ENCODE measurements at regions not wholly inside any gene's neighbourhood (a gene's known extent, or its start where the extent isn't known, plus 50 kb on each side); places are given as distances from the start of the nearest gene placed in this dataset.

DNA sequence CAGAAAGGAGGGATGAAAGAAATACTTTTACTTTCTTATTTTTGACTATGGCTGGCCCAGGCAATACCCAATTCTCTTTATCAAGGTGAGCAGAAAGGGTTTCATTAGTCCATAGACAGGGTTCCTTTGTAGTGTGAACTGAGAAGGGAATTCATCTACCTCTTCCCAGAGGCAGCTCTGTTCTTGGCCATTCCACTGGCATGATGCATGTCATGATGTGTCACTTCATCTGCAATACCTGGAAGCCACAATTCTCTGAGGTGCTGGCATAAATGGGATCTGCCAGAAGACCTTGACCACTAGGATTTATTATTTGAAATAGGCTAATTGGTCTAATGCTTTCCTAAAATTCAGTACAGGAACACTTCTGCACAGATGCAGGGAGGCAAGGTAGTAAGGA, 542.8 kb downstream of the RFC3 start:
- TF ChIP-seq, protein P1, sequence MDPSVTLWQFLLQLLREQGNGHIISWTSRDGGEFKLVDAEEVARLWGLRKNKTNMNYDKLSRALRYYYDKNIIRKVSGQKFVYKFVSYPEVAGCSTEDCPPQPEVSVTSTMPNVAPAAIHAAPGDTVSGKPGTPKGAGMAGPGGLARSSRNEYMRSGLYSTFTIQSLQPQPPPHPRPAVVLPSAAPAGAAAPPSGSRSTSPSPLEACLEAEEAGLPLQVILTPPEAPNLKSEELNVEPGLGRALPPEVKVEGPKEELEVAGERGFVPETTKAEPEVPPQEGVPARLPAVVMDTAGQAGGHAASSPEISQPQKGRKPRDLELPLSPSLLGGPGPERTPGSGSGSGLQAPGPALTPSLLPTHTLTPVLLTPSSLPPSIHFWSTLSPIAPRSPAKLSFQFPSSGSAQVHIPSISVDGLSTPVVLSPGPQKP (IDR thresholded peaks at IDR 0.05; ENCODE audit: borderline replicate concordance, low read depth, low read length): no peak
- TF ChIP-seq POLR2A (IDR thresholded peaks at IDR 0.05; ENCODE audit: low read depth, low read length) (no peak), MAZ (IDR thresholded peaks at IDR 0.05; ENCODE audit: borderline replicate concordance, low read depth, low read length) (no peak), SMC3 (IDR thresholded peaks at IDR 0.05; ENCODE audit: low read depth, low read length) (no peak), RFX5 (IDR thresholded peaks at IDR 0.05; ENCODE audit: low read depth, low read length) (no peak), BHLHE40 (IDR thresholded peaks at IDR 0.05; ENCODE audit: low read depth, low read length) (no peak), CEBPB (IDR thresholded peaks at IDR 0.05; ENCODE audit: low read depth, low read length) (no peak), NFE2L2 (IDR thresholded peaks at IDR 0.05; ENCODE audit: low read depth, low read length) (no peak), MAFK (IDR thresholded peaks at IDR 0.05; ENCODE audit: low read depth, low read length) (no peak), RCOR1 (IDR thresholded peaks at IDR 0.05; ENCODE audit: insufficient replicate concordance, low read length) (no peak)
- TF ChIP-seq, protein P2, sequence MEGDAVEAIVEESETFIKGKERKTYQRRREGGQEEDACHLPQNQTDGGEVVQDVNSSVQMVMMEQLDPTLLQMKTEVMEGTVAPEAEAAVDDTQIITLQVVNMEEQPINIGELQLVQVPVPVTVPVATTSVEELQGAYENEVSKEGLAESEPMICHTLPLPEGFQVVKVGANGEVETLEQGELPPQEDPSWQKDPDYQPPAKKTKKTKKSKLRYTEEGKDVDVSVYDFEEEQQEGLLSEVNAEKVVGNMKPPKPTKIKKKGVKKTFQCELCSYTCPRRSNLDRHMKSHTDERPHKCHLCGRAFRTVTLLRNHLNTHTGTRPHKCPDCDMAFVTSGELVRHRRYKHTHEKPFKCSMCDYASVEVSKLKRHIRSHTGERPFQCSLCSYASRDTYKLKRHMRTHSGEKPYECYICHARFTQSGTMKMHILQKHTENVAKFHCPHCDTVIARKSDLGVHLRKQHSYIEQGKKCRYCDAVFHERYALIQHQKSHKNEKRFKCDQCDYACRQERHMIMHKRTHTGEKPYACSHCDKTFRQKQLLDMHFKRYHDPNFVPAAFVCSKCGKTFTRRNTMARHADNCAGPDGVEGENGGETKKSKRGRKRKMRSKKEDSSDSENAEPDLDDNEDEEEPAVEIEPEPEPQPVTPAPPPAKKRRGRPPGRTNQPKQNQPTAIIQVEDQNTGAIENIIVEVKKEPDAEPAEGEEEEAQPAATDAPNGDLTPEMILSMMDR (conservative IDR thresholded peaks at IDR 0.05; ENCODE audit: low read depth, low read length): no peak

All from IMR-90 (cell line).